GM19468 (cell line): ENCODE measurements at regions not wholly inside any gene's neighbourhood (a gene's known extent, or its start where the extent isn't known, plus 50 kb on each side); places are given as distances from the start of the nearest gene placed in this dataset.

Experiments used
- ATAC-seq: cut with Tn5 transposase; IDR thresholded peaks from one replicate; pipeline ENCODE4 v1.9.1; 2021; ENCODE audit warnings: mild to moderate bottlenecking, moderate library complexity, moderate number of reproducible peaks; ENCODE audit not compliant: unreplicated experiment; ENCODE audit errors: extremely low read depth

- ATAC-seq, result no peak
Observed at GRCh38 chr14:62079038-62079437, 316.8 kb downstream of the SNAPC1 start.

- ATAC-seq, result peak; percentile 90
Observed at GRCh38 chr14:62081012-62081612, 318.9 kb downstream of the SNAPC1 start.

- ATAC-seq, result no peak
Observed at GRCh38 chr14:62081951-62082350, 319.7 kb downstream of the SNAPC1 start.

- ATAC-seq, result no peak
Observed at GRCh38 chr14:62082779-62083178, 320.6 kb downstream of the SNAPC1 start.

GRCh38 chr14:62084020-62084419 is 321.8 kb downstream of the SNAPC1 start:
- no peak for ATAC-seq

GRCh38 chr14:62087191-62087590 is 325.0 kb downstream of the SNAPC1 start:
- no peak for ATAC-seq

GRCh38 chr14:62093736-62094135 is 331.5 kb downstream of the SNAPC1 start:
- ATAC-seq, result no peak

- no peak for ATAC-seq
Observed at GRCh38 chr14:62097072-62097471, 334.9 kb downstream of the SNAPC1 start.

- ATAC-seq, result no peak
Observed at GRCh38 chr14:62097824-62098223, 335.6 kb downstream of the SNAPC1 start.

GRCh38 chr14:62098357-62098756 is 336.1 kb downstream of the SNAPC1 start:
- ATAC-seq, result no peak

- ATAC-seq, result no peak
Observed at GRCh38 chr14:62099091-62099490, 336.9 kb downstream of the SNAPC1 start.

GRCh38 chr14:62101189-62101588 is 339.0 kb downstream of the SNAPC1 start:
- no peak for ATAC-seq

GRCh38 chr14:62101673-62102348 is 339.6 kb downstream of the SNAPC1 start:
- ATAC-seq, result no peak

- ATAC-seq, result no peak
Observed at GRCh38 chr14:62102349-62102725, 340.1 kb downstream of the SNAPC1 start.

- no peak for ATAC-seq
Observed at GRCh38 chr14:62103464-62103863, 341.2 kb downstream of the SNAPC1 start.

GRCh38 chr14:62110941-62111340 is 348.7 kb downstream of the SNAPC1 start:
- no peak for ATAC-seq

- ATAC-seq, result peak; percentile 88
Observed at GRCh38 chr14:62117010-62117750, 355.0 kb downstream of the SNAPC1 start.

- ATAC-seq, result no peak
Observed at GRCh38 chr14:62117751-62118105, 355.5 kb downstream of the SNAPC1 start.

GRCh38 chr14:62118461-62118860 is 356.2 kb downstream of the SNAPC1 start:
- no peak for ATAC-seq

GRCh38 chr14:62118871-62119270 is 356.7 kb downstream of the SNAPC1 start:
- ATAC-seq, result no peak

- peak; percentile 31 for ATAC-seq
Observed at GRCh38 chr14:62123961-62124360, 361.7 kb downstream of the SNAPC1 start.
